Activated B cell treated with CpG ODN at 0.5 μM for 24 hours (primary cell): ENCODE measurements at regions not wholly inside any gene's neighbourhood (a gene's known extent, or its start where the extent isn't known, plus 50 kb on each side); places are given as distances from the start of the nearest gene placed in this dataset.

Source experiments
- ATAC-seq: fragments of 200-7000 bp; cut with Tn5 transposase; one replicate; pipeline ENCODE4 v1.10.0; 2021; ENCODE audit warnings: low read depth, mild to moderate bottlenecking, moderate library complexity
- CTCF ChIA-PET: fragments of 350-600 bp; sonication (Branson Sonifier 250); formaldehyde crosslinking; loops from one replicate; lab custom pipeline; 2021; ENCODE audit warnings: antibody characterized with exemption; lab: Charles Lee
- POLR2A ChIA-PET: fragments of 350-600 bp; sonication (Branson Sonifier 250); formaldehyde crosslinking; loops from one replicate; lab custom pipeline; 2021; ENCODE audit warnings: antibody characterized with exemption; lab: Charles Lee
- DNase-seq: peaks from one replicate; pipeline ENCODE4 v3.0.0; 2022
- H3K27ac Mint-ChIP-seq: one replicate; pipeline ENCODE4 v1.8.0; 2020; ENCODE audit warnings: mixed read lengths
- H3K27me3 Mint-ChIP-seq: one replicate; pipeline ENCODE4 v1.8.0; 2021; ENCODE audit warnings: mixed read lengths
- H3K36me3 Mint-ChIP-seq: one replicate; pipeline ENCODE4 v1.8.0; 2021; ENCODE audit warnings: low read depth, mixed read lengths
- H3K4me1 Mint-ChIP-seq: one replicate; pipeline ENCODE4 v1.8.0; 2021; ENCODE audit warnings: mixed read lengths
- H3K4me3 Mint-ChIP-seq: one replicate; pipeline ENCODE4 v1.8.0; 2020; ENCODE audit warnings: mild to moderate bottlenecking, mixed read lengths
- H3K9me3 Mint-ChIP-seq: one replicate; pipeline ENCODE4 v1.8.0; 2020; ENCODE audit warnings: mixed read lengths
- intact Hi-C: fragments of 100-400 bp; cut with micrococcal nuclease; formaldehyde crosslinking; loops from one replicate; pipeline ENCODE4 v1.15.1; 2024
- TF ChIP-seq, protein P1 (sequence below): fragments of 200-600 bp; IDR thresholded peaks from one replicate; pipeline ENCODE4 v1.8.0; 2022; ENCODE audit warnings: antibody characterized with exemption, mild to moderate bottlenecking

DNA sequence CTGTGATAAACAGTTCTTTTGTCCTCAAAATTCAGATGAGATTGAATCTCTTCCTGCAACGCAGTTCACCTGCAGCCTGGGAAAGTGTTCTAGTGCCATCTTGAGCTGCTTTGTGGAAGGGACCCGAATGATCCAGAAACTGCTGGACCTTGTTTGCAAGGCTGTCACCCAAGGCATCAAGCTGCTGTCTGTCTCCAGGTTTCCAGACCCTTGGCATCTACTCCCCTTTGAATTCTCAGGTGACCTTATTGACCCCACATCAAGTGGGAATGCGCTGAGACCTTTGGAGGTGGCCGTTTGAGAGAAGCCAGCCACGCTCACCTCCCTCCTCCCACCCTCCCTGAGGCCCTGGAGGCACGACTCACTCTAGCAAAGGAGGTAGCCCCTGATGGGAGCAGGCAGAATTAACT lies 112.5 kb downstream of the EDN3 start:
- intact Hi-C loops = no loop called here
- POLR2A ChIA-PET = no interaction called here
- Mint-ChIP-seq H3K36me3 (no peaks in the 10 kb centered on the region), H3K9me3 (no peaks in the 10 kb centered on the region), H3K27me3 (peaks cover 8% of the 10 kb centered on the region), H3K4me1 (no peaks in the 10 kb centered on the region), H3K27ac (no peak overlapping the region), H3K4me3 (no peak overlapping the region)
- CTCF ChIA-PET = no interaction called here
- ATAC-seq (no peak), DNase-seq (no peak)
- TF ChIP-seq, protein P1, sequence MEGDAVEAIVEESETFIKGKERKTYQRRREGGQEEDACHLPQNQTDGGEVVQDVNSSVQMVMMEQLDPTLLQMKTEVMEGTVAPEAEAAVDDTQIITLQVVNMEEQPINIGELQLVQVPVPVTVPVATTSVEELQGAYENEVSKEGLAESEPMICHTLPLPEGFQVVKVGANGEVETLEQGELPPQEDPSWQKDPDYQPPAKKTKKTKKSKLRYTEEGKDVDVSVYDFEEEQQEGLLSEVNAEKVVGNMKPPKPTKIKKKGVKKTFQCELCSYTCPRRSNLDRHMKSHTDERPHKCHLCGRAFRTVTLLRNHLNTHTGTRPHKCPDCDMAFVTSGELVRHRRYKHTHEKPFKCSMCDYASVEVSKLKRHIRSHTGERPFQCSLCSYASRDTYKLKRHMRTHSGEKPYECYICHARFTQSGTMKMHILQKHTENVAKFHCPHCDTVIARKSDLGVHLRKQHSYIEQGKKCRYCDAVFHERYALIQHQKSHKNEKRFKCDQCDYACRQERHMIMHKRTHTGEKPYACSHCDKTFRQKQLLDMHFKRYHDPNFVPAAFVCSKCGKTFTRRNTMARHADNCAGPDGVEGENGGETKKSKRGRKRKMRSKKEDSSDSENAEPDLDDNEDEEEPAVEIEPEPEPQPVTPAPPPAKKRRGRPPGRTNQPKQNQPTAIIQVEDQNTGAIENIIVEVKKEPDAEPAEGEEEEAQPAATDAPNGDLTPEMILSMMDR = no peak

DNA sequence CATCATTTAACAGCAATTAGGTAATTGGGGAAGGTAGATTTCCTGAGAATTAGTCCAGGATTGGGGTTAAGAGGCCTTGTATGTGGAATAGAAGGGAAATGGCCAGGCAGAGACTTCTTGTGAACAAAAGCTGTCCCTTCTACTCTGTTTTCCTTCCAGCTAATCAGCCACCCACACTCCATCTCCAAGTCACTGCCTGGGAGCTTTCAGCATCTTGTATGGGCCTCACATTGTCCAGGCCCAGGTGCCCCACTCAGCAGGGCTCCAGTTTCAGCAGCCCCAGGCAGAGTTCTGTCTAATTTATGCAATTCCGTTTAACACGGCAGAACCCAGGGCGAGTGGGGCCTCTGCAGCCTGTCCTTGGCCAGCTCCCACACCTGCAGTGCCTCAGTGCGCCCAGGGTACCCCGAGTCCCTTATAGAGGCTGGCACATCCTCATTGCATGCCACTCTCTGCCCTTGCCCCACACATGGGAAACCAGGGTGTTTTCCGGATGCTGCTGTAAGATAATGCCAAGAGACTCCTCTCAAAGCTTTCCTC lies 113.0 kb downstream of the EDN3 start:
- Mint-ChIP-seq H3K27ac (no peak overlapping the region), H3K4me3 (no peak overlapping the region), H3K36me3 (no peaks in the 10 kb centered on the region), H3K4me1 (no peaks in the 10 kb centered on the region), H3K9me3 (no peaks in the 10 kb centered on the region), H3K27me3 (peaks cover 10% of the 10 kb centered on the region)
- ChIA-PET POLR2A (no interaction called here), CTCF (no interaction called here)
- no peak for DNase-seq
- intact Hi-C loops = no loop called here
- TF ChIP-seq, protein P1 = no peak
- ATAC-seq = no peak

DNA sequence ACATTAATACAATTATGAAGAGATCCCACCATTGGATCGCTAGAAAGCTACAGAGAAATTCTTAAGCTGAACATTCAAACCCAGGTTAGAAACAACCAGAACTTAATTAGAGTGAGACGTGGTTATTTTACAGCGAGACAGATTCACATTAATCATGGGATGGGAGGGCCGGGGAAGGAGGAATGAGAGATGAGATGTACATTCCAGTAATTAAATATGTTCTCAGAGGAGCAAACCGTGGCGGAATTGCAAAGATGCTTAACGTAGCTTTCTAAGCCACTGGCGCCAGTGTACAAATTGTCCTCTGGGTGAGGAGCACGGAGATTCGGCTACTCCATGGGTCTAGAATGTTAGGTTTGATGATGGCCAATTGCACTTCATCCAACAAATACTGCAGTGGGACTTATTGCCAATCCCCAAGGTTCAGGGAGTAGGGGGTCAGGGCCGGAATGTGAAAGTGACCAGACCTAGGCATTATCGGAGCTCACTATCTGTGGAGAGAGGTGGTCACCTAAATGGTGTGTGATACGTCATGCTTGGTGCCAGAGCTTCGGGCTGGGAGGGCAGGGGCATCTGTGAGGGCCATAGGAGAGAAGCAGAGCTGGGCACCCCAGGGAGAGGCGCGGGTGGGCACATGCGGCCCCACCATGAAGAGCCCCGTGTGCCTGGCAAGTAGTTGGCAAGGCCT lies 114.7 kb downstream of the EDN3 start:
- TF ChIP-seq, protein P1 = no peak
- DNase-seq (no peak), ATAC-seq (no peak)
- peaks cover 16% of the 10 kb centered on the region for H3K27me3 Mint-ChIP-seq
- POLR2A ChIA-PET = no interaction called here
- H3K4me3 Mint-ChIP-seq = no peak overlapping the region
- no peaks in the 10 kb centered on the region for H3K9me3 Mint-ChIP-seq
- CTCF ChIA-PET = no interaction called here
- no peaks in the 10 kb centered on the region for H3K4me1 Mint-ChIP-seq
- intact Hi-C loops = no loop called here
- H3K36me3 Mint-ChIP-seq = no peaks in the 10 kb centered on the region
- no peak overlapping the region for H3K27ac Mint-ChIP-seq

DNA sequence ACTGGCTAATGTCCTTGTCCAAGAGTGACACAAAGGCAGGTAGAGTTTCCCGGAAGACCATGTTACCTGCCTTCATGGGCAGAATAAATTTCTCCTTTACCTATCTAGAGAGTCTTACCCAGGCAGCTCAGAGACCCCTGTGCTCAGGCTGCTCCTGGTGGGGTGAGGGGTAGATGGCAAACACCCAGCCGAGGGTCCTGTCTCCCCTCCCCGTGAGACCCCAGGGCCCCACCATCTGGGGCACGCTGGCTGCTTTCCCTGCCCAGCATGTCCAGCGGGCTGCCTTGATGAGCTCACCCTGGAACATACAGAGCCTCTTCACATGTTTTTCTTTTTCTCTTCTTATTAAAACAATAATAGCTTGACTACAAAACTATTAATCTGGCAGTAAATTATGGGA lies 116.5 kb downstream of the EDN3 start:
- ChIA-PET POLR2A (no interaction called here), CTCF (no interaction called here)
- Mint-ChIP-seq H3K27ac (no peak overlapping the region), H3K9me3 (no peaks in the 10 kb centered on the region), H3K4me3 (no peak overlapping the region), H3K27me3 (peaks cover 20% of the 10 kb centered on the region), H3K4me1 (no peaks in the 10 kb centered on the region), H3K36me3 (no peaks in the 10 kb centered on the region)
- no peak for DNase-seq
- TF ChIP-seq, protein P1 = no peak
- ATAC-seq = no peak
- intact Hi-C loops = no loop called here

DNA sequence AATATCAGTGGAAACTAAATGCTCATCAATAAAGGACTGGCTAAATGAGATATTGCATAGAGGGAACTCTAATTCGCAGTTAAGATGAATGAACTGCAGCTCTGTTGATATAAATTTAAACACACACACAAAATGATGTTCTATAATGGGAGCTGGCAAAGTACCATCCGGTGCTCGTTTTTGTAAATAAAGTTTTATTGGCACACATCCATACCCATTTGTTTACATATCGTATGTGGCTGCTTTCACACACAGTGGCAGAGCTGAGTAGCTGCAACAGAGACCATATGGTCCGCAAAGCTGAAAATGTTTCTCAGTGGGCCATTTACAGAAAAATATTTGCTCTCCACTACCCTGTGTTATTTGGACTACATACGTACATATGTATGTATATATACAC lies 120.7 kb downstream of the EDN3 start:
- peaks cover 12% of the 10 kb centered on the region for H3K27me3 Mint-ChIP-seq
- H3K9me3 Mint-ChIP-seq = no peaks in the 10 kb centered on the region
- CTCF ChIA-PET = no interaction called here
- no peaks in the 10 kb centered on the region for H3K36me3 Mint-ChIP-seq
- H3K4me3 Mint-ChIP-seq = no peak overlapping the region
- POLR2A ChIA-PET = no interaction called here
- DNase-seq (no peak), ATAC-seq (no peak)
- H3K4me1 Mint-ChIP-seq = no peaks in the 10 kb centered on the region
- intact Hi-C loops = no loop called here
- TF ChIP-seq, protein P1 = no peak
- H3K27ac Mint-ChIP-seq = no peak overlapping the region
